ENCODE measurements at regions not wholly inside any gene's neighbourhood (a gene's known extent, or its start where the extent isn't known, plus 50 kb on each side); places are given as distances from the start of the nearest gene placed in this dataset.

DNA sequence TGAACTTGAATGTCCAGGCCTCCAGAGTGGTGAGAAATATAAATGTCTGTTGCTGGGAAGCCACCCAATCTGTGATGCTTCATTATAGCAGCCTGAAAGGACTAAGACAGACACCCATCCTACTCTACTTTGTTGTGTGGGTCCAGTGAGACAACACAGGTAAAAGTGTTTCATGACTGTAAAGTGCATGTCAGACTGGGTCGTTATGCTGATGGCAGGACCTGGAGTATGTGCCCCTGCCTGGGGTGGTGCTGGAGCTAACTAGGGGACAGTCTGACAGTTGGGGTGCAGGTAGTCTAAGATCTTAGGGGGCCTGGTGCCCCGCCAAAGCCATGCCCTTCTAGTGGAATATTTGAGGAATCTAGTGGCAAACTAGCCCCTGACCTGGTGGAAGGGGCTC lies 165.6 kb downstream of the TRIM29 start:
- no peak for DNase-seq (ENCODE audit: extremely low read depth in 1 of 4, low spot score in 3 of 4)
- ATAC-seq, result no peak
- intact Hi-C loops (cut with micrococcal nuclease), result no loop called here
- Histone ChIP-seq H3K27me3 (ENCODE audit: control insufficient read depth in 2 of 2, insufficient read depth in 2 of 2, low read length in 2 of 2) (peaks cover 2 to 20% of the 10 kb centered on the region in 2 experiments; a peak in 3 of 5 replicates), H3K79me2 (ENCODE audit: control insufficient read depth, insufficient read depth, low read length) (no peaks in the 10 kb centered on the region), H3K9me1 (ENCODE audit: control insufficient read depth, insufficient read depth, low read length) (peaks cover 2% of the 10 kb centered on the region), H2AFZ (ENCODE audit: low read depth, low read length) (no peak overlapping the region), H3K9ac (ENCODE audit: insufficient read depth in 1 of 2, low read depth in 2 of 2, low read length in 2 of 2) (no peak overlapping the region), H3K4me3 (no peak overlapping the region), H3K27ac (ENCODE audit: extremely low read depth, low read depth, low read length) (no peak overlapping the region), H3K36me3 (ENCODE audit: control insufficient read depth, insufficient read depth, low read length) (no peaks in the 10 kb centered on the region), H3K4me2 (ENCODE audit: insufficient read depth, low read length) (no peak overlapping the region), H3K9me3 (replicated peaks; ENCODE audit: control insufficient read depth, insufficient read depth, low read depth, low read length) (no peaks in the 10 kb centered on the region), H3K4me1 (replicated peaks in 1 of 2; ENCODE audit: control insufficient read depth in 2 of 2, insufficient read depth in 2 of 2, low read length in 2 of 2) (no peaks in the 10 kb centered on the region), H4K20me1 (replicated peaks; ENCODE audit: control insufficient read depth, insufficient read depth, low read length) (no peaks in the 10 kb centered on the region; the same call in 1 of the 2 replicates)
- ChIA-PET POLR2A (no interaction called here), CTCF (ENCODE audit: low intra/inter-chr PET ratio) (no interaction called here)
- 0% methylated on average over 2 of the region's 2 CpGs for WGBS (ENCODE audit: insufficient coverage, low coverage, missing lambda C conversion rate)
- no peak for FAIRE-seq
- no peak for TF ChIP-seq CREM (IDR thresholded peaks at IDR 0.05; ENCODE audit: low read depth)
- TF ChIP-seq ZNF75A (CRISPR knock-in tag; IDR thresholded peaks at IDR 0.05), result no peak
- TF ChIP-seq ELF1 (tag; IDR thresholded peaks at IDR 0.05), result no peak
- no peak for TF ChIP-seq CBFA2T2 (conservative IDR thresholded peaks at IDR 0.05)
- TF ChIP-seq SMARCA5 (IDR thresholded peaks at IDR 0.05), result no peak
- no peak for TF ChIP-seq RBM17 (IDR thresholded peaks at IDR 0.05; ENCODE audit: borderline replicate concordance, low read depth, low read length)
- no peak for TF ChIP-seq ZFX (CRISPR knock-in tag; IDR thresholded peaks at IDR 0.05)
- TF ChIP-seq L3MBTL2 (IDR thresholded peaks at IDR 0.05), result no peak
- TF ChIP-seq, protein P1, sequence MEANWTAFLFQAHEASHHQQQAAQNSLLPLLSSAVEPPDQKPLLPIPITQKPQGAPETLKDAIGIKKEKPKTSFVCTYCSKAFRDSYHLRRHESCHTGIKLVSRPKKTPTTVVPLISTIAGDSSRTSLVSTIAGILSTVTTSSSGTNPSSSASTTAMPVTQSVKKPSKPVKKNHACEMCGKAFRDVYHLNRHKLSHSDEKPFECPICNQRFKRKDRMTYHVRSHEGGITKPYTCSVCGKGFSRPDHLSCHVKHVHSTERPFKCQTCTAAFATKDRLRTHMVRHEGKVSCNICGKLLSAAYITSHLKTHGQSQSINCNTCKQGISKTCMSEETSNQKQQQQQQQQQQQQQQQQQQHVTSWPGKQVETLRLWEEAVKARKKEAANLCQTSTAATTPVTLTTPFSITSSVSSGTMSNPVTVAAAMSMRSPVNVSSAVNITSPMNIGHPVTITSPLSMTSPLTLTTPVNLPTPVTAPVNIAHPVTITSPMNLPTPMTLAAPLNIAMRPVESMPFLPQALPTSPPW (CRISPR knock-in tag; IDR thresholded peaks at IDR 0.05), result no peak
- TF ChIP-seq, protein P2, sequence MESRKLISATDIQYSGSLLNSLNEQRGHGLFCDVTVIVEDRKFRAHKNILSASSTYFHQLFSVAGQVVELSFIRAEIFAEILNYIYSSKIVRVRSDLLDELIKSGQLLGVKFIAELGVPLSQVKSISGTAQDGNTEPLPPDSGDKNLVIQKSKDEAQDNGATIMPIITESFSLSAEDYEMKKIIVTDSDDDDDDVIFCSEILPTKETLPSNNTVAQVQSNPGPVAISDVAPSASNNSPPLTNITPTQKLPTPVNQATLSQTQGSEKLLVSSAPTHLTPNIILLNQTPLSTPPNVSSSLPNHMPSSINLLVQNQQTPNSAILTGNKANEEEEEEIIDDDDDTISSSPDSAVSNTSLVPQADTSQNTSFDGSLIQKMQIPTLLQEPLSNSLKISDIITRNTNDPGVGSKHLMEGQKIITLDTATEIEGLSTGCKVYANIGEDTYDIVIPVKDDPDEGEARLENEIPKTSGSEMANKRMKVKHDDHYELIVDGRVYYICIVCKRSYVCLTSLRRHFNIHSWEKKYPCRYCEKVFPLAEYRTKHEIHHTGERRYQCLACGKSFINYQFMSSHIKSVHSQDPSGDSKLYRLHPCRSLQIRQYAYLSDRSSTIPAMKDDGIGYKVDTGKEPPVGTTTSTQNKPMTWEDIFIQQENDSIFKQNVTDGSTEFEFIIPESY (CRISPR knock-in tag; IDR thresholded peaks at IDR 0.05), result no peak
- TF ChIP-seq, protein P3, sequence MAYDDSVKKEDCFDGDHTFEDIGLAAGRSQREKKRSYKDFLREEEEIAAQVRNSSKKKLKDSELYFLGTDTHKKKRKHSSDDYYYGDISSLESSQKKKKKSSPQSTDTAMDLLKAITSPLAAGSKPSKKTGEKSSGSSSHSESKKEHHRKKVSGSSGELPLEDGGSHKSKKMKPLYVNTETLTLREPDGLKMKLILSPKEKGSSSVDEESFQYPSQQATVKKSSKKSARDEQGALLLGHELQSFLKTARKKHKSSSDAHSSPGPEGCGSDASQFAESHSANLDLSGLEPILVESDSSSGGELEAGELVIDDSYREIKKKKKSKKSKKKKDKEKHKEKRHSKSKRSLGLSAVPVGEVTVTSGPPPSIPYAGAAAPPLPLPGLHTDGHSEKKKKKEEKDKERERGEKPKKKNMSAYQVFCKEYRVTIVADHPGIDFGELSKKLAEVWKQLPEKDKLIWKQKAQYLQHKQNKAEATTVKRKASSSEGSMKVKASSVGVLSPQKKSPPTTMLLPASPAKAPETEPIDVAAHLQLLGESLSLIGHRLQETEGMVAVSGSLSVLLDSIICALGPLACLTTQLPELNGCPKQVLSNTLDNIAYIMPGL (CRISPR knock-in tag; IDR thresholded peaks at IDR 0.05), result no peak
- TF ChIP-seq ELF2 (CRISPR knock-in tag; IDR thresholded peaks at IDR 0.05), result no peak
- no peak for TF ChIP-seq ZNF282 (CRISPR knock-in tag; IDR thresholded peaks at IDR 0.05)
- no peak for TF ChIP-seq ZNF146 (CRISPR knock-in tag; IDR thresholded peaks at IDR 0.05; ENCODE audit: unreplicated experiment)
- no peak for TF ChIP-seq NFRKB (IDR thresholded peaks at IDR 0.05; ENCODE audit: low read depth)
- TF ChIP-seq BDP1 (IDR thresholded peaks at IDR 0.05; ENCODE audit: insufficient read depth, insufficient read length), result no peak
- in situ Hi-C loops (cut with MboI), result no loop called here
- no TSS peak for BruUV-seq (replicated peaks)

Data from K562 (cell line).